T-helper 2 cell treated with Interferon-gamma antibody and Interleukin-4, amounts not matched to agents 5 μg/mL and 100 μg/mL, for 36 hours (primary cell): ENCODE measurements at regions not wholly inside any gene's neighbourhood (a gene's known extent, or its start where the extent isn't known, plus 50 kb on each side); places are given as distances from the start of the nearest gene placed in this dataset.

ENCODE experiments used
- DNase-seq: peaks from one replicate; pipeline ENCODE4 v3.0.0; 2021; ENCODE audit warnings: low spot score
- H3K27ac Mint-ChIP-seq: one replicate; pipeline ENCODE4 v1.8.0; 2021; ENCODE audit warnings: mild to moderate bottlenecking, mixed read lengths
- H3K27me3 Mint-ChIP-seq: one replicate; pipeline ENCODE4 v1.8.0; 2021; ENCODE audit warnings: low read depth, mixed read lengths
- H3K36me3 Mint-ChIP-seq: one replicate; pipeline ENCODE4 v1.8.0; 2021; ENCODE audit warnings: low read depth, mixed read lengths
- H3K4me1 Mint-ChIP-seq: one replicate; pipeline ENCODE4 v1.8.0; 2021; ENCODE audit warnings: low read depth, mixed read lengths
- H3K4me3 Mint-ChIP-seq: one replicate; pipeline ENCODE4 v1.8.0; 2022; ENCODE audit warnings: mild to moderate bottlenecking, moderate library complexity, mixed read lengths
- H3K9me3 Mint-ChIP-seq: one replicate; pipeline ENCODE4 v1.8.0; 2021; ENCODE audit warnings: mixed read lengths

GRCh38 chr5:145230781-145231180 lies 604.4 kb downstream of the PRELID2 start:
- no peak for DNase-seq
- Mint-ChIP-seq H3K4me1 (no peaks in the 10 kb centered on the region), H3K9me3 (no peaks in the 10 kb centered on the region), H3K36me3 (no peaks in the 10 kb centered on the region), H3K4me3 (no peak overlapping the region), H3K27me3 (no peaks in the 10 kb centered on the region), H3K27ac (no peak overlapping the region)

GRCh38 chr5:145228564-145228963 lies 606.6 kb downstream of the PRELID2 start:
- no peaks in the 10 kb centered on the region for H3K9me3 Mint-ChIP-seq
- H3K36me3 Mint-ChIP-seq = no peaks in the 10 kb centered on the region
- H3K4me1 Mint-ChIP-seq = no peaks in the 10 kb centered on the region
- H3K4me3 Mint-ChIP-seq = no peak overlapping the region
- H3K27ac Mint-ChIP-seq = no peak overlapping the region
- H3K27me3 Mint-ChIP-seq = no peaks in the 10 kb centered on the region
- no peak for DNase-seq

DNA sequence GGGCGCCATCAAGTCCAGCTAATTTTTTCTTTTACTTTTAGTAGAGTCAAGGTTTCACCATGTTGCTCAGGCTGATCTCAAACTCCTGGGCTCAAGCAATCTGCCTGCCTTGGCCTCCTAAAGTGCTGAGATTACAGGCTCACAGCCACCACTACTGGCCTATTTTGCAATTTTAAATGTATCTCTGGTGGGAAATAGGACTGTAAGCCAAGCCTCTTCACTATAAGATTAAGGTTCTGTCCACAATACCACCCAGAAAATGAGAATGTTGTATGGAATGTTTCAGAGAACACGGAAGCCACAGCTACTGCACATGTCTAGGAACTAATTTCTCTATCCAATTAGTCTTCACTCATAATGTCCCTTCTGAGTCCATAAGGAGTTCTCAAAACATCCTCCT lies 607.3 kb downstream of the PRELID2 start:
- no peak for DNase-seq
- Mint-ChIP-seq H3K4me3 (no peak overlapping the region), H3K9me3 (no peaks in the 10 kb centered on the region), H3K36me3 (no peaks in the 10 kb centered on the region), H3K4me1 (no peaks in the 10 kb centered on the region), H3K27me3 (no peaks in the 10 kb centered on the region), H3K27ac (no peak overlapping the region)

- Mint-ChIP-seq H3K4me3 (no peak overlapping the region), H3K4me1 (no peaks in the 10 kb centered on the region)
These were observed 608.4 kb downstream of the PRELID2 start for GRCh38 chr5:145226726-145227125.

GRCh38 chr5:145225529-145225928 lies 609.6 kb downstream of the PRELID2 start:
- no peak for DNase-seq
- no peak overlapping the region for H3K27ac Mint-ChIP-seq
- H3K36me3 Mint-ChIP-seq = no peaks in the 10 kb centered on the region
- no peak overlapping the region for H3K4me3 Mint-ChIP-seq
- H3K9me3 Mint-ChIP-seq = no peaks in the 10 kb centered on the region
- H3K4me1 Mint-ChIP-seq = no peaks in the 10 kb centered on the region
- H3K27me3 Mint-ChIP-seq = no peaks in the 10 kb centered on the region

More at GRCh38 chr5:145226726-145227125, 608.4 kb downstream of the PRELID2 start:
- no peaks in the 10 kb centered on the region for H3K9me3 Mint-ChIP-seq
- H3K27me3 Mint-ChIP-seq = no peaks in the 10 kb centered on the region
- H3K36me3 Mint-ChIP-seq = no peaks in the 10 kb centered on the region
- no peak overlapping the region for H3K27ac Mint-ChIP-seq
- no peak for DNase-seq

DNA sequence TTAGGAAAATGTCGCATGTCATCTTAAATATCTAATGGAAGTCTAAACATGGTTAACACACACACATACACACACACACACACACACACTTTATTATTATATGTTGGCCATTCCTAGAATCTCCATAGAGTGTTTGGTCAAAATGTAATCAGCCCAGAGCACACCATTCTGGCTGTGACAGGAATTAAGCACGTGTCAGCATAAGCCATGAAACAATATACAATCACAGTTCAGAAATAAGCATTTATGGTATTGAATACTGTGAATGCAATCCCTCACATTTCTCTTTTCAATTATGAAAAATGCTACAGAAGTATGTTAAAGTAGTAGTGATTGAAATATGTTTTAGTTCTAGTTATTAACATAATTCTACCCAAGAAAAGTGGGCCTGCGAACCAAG lies 611.6 kb downstream of the PRELID2 start:
- Mint-ChIP-seq H3K9me3 (no peaks in the 10 kb centered on the region), H3K4me1 (no peaks in the 10 kb centered on the region), H3K27ac (no peak overlapping the region), H3K36me3 (no peaks in the 10 kb centered on the region), H3K27me3 (no peaks in the 10 kb centered on the region), H3K4me3 (no peak overlapping the region)
- no peak for DNase-seq

DNA sequence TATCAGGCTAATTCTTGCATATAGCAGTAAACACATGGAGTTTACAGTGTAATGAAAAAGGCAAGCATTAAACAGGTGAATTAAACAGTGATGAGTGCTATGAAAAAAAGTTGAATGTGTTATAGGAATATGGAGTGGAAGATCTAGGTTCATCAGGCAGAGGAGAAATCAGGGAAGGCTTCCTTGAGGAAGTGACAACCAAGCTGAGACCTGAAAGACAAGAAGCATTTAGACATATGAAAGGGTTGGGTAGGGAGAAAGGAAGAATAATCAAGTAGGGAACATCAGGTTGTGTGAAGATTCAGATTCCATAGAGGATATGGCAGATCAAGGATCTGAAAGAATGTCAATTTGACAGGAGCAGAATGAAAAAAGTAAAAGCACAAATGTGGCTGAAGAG lies 612.5 kb downstream of the PRELID2 start:
- no peak overlapping the region for H3K27ac Mint-ChIP-seq
- no peaks in the 10 kb centered on the region for H3K36me3 Mint-ChIP-seq
- DNase-seq = no peak
- H3K9me3 Mint-ChIP-seq = no peaks in the 10 kb centered on the region
- no peaks in the 10 kb centered on the region for H3K27me3 Mint-ChIP-seq
- no peak overlapping the region for H3K4me3 Mint-ChIP-seq
- H3K4me1 Mint-ChIP-seq = no peaks in the 10 kb centered on the region

GRCh38 chr5:145221416-145221815 lies 613.7 kb downstream of the PRELID2 start:
- DNase-seq = no peak
- H3K9me3 Mint-ChIP-seq = no peaks in the 10 kb centered on the region
- no peak overlapping the region for H3K4me3 Mint-ChIP-seq
- no peak overlapping the region for H3K27ac Mint-ChIP-seq
- H3K4me1 Mint-ChIP-seq = no peaks in the 10 kb centered on the region
- H3K27me3 Mint-ChIP-seq = no peaks in the 10 kb centered on the region
- no peaks in the 10 kb centered on the region for H3K36me3 Mint-ChIP-seq

- Mint-ChIP-seq H3K4me1 (no peaks in the 10 kb centered on the region), H3K27me3 (no peaks in the 10 kb centered on the region), H3K36me3 (no peaks in the 10 kb centered on the region), H3K9me3 (no peaks in the 10 kb centered on the region), H3K4me3 (no peak overlapping the region), H3K27ac (no peak overlapping the region)
- no peak for DNase-seq
These were observed 614.7 kb downstream of the PRELID2 start for GRCh38 chr5:145220481-145220880.

DNA sequence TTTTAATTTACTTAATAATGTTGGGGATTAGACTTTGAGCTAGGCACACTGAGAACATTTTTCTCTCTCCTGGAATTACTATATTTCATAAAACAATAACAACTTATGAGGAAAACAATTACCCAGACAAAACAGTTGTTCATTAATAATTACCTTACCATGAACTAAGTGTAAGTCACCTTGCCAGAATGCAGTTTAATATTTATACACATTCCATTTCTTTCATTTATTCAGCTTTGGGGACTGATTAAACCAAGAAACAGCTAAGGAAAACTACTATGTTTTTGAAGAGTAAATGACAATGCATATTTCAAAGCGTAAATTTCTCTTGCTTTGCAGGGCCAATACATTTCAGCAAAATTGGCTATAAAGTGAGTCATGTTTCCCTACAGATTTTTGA lies 616.2 kb downstream of the PRELID2 start:
- Mint-ChIP-seq H3K27ac (no peak overlapping the region), H3K27me3 (no peaks in the 10 kb centered on the region), H3K9me3 (peaks cover 9% of the 10 kb centered on the region), H3K4me1 (no peaks in the 10 kb centered on the region), H3K4me3 (no peak overlapping the region), H3K36me3 (no peaks in the 10 kb centered on the region)
- DNase-seq = no peak

GRCh38 chr5:145218019-145218418 lies 617.1 kb downstream of the PRELID2 start:
- Mint-ChIP-seq H3K27ac (no peak overlapping the region), H3K36me3 (no peaks in the 10 kb centered on the region), H3K4me1 (no peaks in the 10 kb centered on the region), H3K4me3 (no peak overlapping the region), H3K9me3 (peaks cover 9% of the 10 kb centered on the region), H3K27me3 (no peaks in the 10 kb centered on the region)
- no peak for DNase-seq

DNA sequence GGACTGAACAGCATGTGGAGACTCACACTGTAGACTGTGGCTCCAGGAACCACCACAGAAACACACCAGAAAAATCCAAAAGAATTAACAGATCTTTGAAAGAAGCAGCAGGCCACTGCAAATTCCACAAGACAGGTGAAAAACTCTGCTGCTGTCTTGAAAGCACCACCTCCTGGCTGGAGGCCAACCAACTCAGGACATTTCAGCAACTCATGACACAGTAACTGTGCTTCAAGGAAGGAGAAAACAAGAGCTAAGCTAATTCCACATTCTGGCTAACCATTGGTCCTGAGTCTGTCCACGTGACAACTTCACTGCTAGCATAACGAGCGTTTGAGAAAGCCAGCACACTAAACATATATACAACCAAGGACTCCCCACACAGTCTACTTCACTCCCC lies 625.1 kb downstream of the PRELID2 start:
- H3K4me3 Mint-ChIP-seq = no peak overlapping the region
- no peak overlapping the region for H3K27ac Mint-ChIP-seq
- H3K36me3 Mint-ChIP-seq = no peaks in the 10 kb centered on the region
- peaks cover 24% of the 10 kb centered on the region for H3K9me3 Mint-ChIP-seq
- DNase-seq = no peak
- no peaks in the 10 kb centered on the region for H3K27me3 Mint-ChIP-seq
- H3K4me1 Mint-ChIP-seq = no peaks in the 10 kb centered on the region

GRCh38 chr5:145205546-145205945 lies 629.6 kb downstream of the PRELID2 start:
- peaks cover 4% of the 10 kb centered on the region for H3K9me3 Mint-ChIP-seq
- no peak overlapping the region for H3K27ac Mint-ChIP-seq
- DNase-seq = no peak
- no peak overlapping the region for H3K4me3 Mint-ChIP-seq
- no peaks in the 10 kb centered on the region for H3K4me1 Mint-ChIP-seq
- no peaks in the 10 kb centered on the region for H3K27me3 Mint-ChIP-seq
- no peaks in the 10 kb centered on the region for H3K36me3 Mint-ChIP-seq

GRCh38 chr5:145204743-145205142 lies 630.4 kb downstream of the PRELID2 start:
- no peaks in the 10 kb centered on the region for H3K36me3 Mint-ChIP-seq
- H3K4me3 Mint-ChIP-seq = no peak overlapping the region
- H3K4me1 Mint-ChIP-seq = no peaks in the 10 kb centered on the region
- peaks cover 4% of the 10 kb centered on the region for H3K9me3 Mint-ChIP-seq
- H3K27me3 Mint-ChIP-seq = no peaks in the 10 kb centered on the region
- no peak for DNase-seq
- no peak overlapping the region for H3K27ac Mint-ChIP-seq

GRCh38 chr5:145203193-145203592 lies 631.9 kb downstream of the PRELID2 start:
- H3K9me3 Mint-ChIP-seq = no peaks in the 10 kb centered on the region
- DNase-seq = no peak
- no peaks in the 10 kb centered on the region for H3K27me3 Mint-ChIP-seq
- no peak overlapping the region for H3K27ac Mint-ChIP-seq
- H3K4me3 Mint-ChIP-seq = no peak overlapping the region
- H3K4me1 Mint-ChIP-seq = no peaks in the 10 kb centered on the region
- H3K36me3 Mint-ChIP-seq = no peaks in the 10 kb centered on the region
